Lower lobe of right lung (tissue), 2 donors: ENCODE measurements at regions not wholly inside any gene's neighbourhood (a gene's known extent, or its start where the extent isn't known, plus 50 kb on each side); places are given as distances from the start of the nearest gene placed in this dataset.

Experiments
- ATAC-seq, 2 donors: fragments of 200-7000 bp; cut with Tn5 transposase; one replicate each; pipeline ENCODE4 v1.9.1; 2020 to 2022; ENCODE audit warnings: mild to moderate bottlenecking in 2 of 2, moderate library complexity in 2 of 2
- DNase-seq: peaks from one replicate; pipeline ENCODE4 v3.0.0-alpha.2; 2020
- H3K27ac ChIP-seq: fragments of 200-600 bp; one replicate; pipeline ENCODE4 v1.8.0; 2022
- H3K27me3 ChIP-seq: fragments of 200-600 bp; one replicate; pipeline ENCODE4 v1.8.0; 2022; ENCODE audit warnings: low read depth
- H3K36me3 ChIP-seq: fragments of 200-600 bp; one replicate; pipeline ENCODE4 v1.8.0; 2022; ENCODE audit warnings: mild to moderate bottlenecking
- H3K4me1 ChIP-seq: fragments of 200-600 bp; one replicate; pipeline ENCODE4 v1.8.0; 2022
- H3K4me3 ChIP-seq: fragments of 200-600 bp; one replicate; pipeline ENCODE4 v1.8.0; 2022; ENCODE audit warnings: mild to moderate bottlenecking
- H3K9me3 ChIP-seq: fragments of 200-600 bp; one replicate; pipeline ENCODE4 v1.8.0; 2022
- CTCF ChIP-seq: fragments of 200-600 bp; IDR thresholded peaks from one replicate; pipeline ENCODE4 v1.8.0; 2022; ENCODE audit warnings: antibody characterized with exemption, mild to moderate bottlenecking
- intact Hi-C: fragments of 100-400 bp; cut with DNase I; formaldehyde crosslinking; loops from one replicate; pipeline ENCODE4 v1.11.0; 2022
- donor health status: DM: no; HTN: yes; CAD: no; lungs with severe emphysema.

- intact Hi-C loops, result no loop called here
Measured at GRCh38 chr2:57804971-57805370, 241.6 kb upstream of the VRK2 start.

GRCh38 chr2:57806449-57806968 lies 240.1 kb upstream of the VRK2 start:
- H3K9me3 ChIP-seq, result no peaks in the 10 kb centered on the region
- H3K27me3 ChIP-seq, result no peaks in the 10 kb centered on the region
- ATAC-seq (no peak), DNase-seq (no peak)
- no peak for TF ChIP-seq CTCF
- H3K27ac ChIP-seq, result no peak overlapping the region
- no peak overlapping the region for H3K4me3 ChIP-seq
- intact Hi-C loops, result no loop called here
- H3K36me3 ChIP-seq, result no peaks in the 10 kb centered on the region
- no peaks in the 10 kb centered on the region for H3K4me1 ChIP-seq

More at GRCh38 chr2:57804971-57805370, 241.6 kb upstream of the VRK2 start:
- no peaks in the 10 kb centered on the region for H3K27me3 ChIP-seq
- DNase-seq, result no peak
- ATAC-seq, result no peak
- no peaks in the 10 kb centered on the region for H3K4me1 ChIP-seq
- H3K9me3 ChIP-seq, result no peaks in the 10 kb centered on the region
- no peaks in the 10 kb centered on the region for H3K36me3 ChIP-seq
- no peak overlapping the region for H3K27ac ChIP-seq
- no peak overlapping the region for H3K4me3 ChIP-seq
- no peak for TF ChIP-seq CTCF

- TF ChIP-seq CTCF, result no peak
- ATAC-seq (no peak), DNase-seq (no peak)
- no peak overlapping the region for H3K27ac ChIP-seq
- intact Hi-C loops, result no loop called here
- no peaks in the 10 kb centered on the region for H3K9me3 ChIP-seq
- no peaks in the 10 kb centered on the region for H3K36me3 ChIP-seq
- no peak overlapping the region for H3K4me3 ChIP-seq
- no peaks in the 10 kb centered on the region for H3K4me1 ChIP-seq
- H3K27me3 ChIP-seq, result no peaks in the 10 kb centered on the region
Measured at GRCh38 chr2:57809230-57809629, 237.4 kb upstream of the VRK2 start.

- Histone ChIP-seq H3K4me1 (no peaks in the 10 kb centered on the region), H3K27me3 (no peaks in the 10 kb centered on the region), H3K4me3 (no peak overlapping the region), H3K9me3 (peaks cover 3% of the 10 kb centered on the region), H3K36me3 (no peaks in the 10 kb centered on the region), H3K27ac (no peak overlapping the region)
- intact Hi-C loops, result no loop called here
- no peak for ATAC-seq
- no peak for DNase-seq
- no peak for TF ChIP-seq CTCF
Measured at GRCh38 chr2:57821088-57821487, 225.5 kb upstream of the VRK2 start.

GRCh38 chr2:57828221-57828620 lies 218.4 kb upstream of the VRK2 start:
- H3K4me1 ChIP-seq, result no peaks in the 10 kb centered on the region
- H3K4me3 ChIP-seq, result no peak overlapping the region
- intact Hi-C loops, result no loop called here
- no peaks in the 10 kb centered on the region for H3K36me3 ChIP-seq
- H3K9me3 ChIP-seq, result peaks cover 21% of the 10 kb centered on the region
- ATAC-seq (no peak), DNase-seq (no peak)
- no peak overlapping the region for H3K27ac ChIP-seq
- TF ChIP-seq CTCF, result no peak
- H3K27me3 ChIP-seq, result no peaks in the 10 kb centered on the region

GRCh38 chr2:57834666-57835065 lies 211.9 kb upstream of the VRK2 start:
- H3K27ac ChIP-seq, result no peak overlapping the region
- peaks cover 3% of the 10 kb centered on the region for H3K9me3 ChIP-seq
- DNase-seq (no peak), ATAC-seq (no peak)
- no peaks in the 10 kb centered on the region for H3K36me3 ChIP-seq
- H3K4me1 ChIP-seq, result no peaks in the 10 kb centered on the region
- no peak for TF ChIP-seq CTCF
- no peak overlapping the region for H3K4me3 ChIP-seq
- H3K27me3 ChIP-seq, result no peaks in the 10 kb centered on the region
- intact Hi-C loops, result no loop called here
